Skeletal muscle satellite cell (primary cell): ENCODE measurements at regions not wholly inside any gene's neighbourhood (a gene's known extent, or its start where the extent isn't known, plus 50 kb on each side); places are given as distances from the start of the nearest gene placed in this dataset.

ENCODE experiments used
- H3K27me3 ChIP-seq: 2 replicates; pipeline ENCODE4 v1.7.0; 2013; ENCODE audit warnings: low read length; ENCODE audit not compliant: control insufficient read depth, insufficient read depth
- H3K36me3 ChIP-seq: 2 replicates; pipeline ENCODE4 v1.7.0; 2013; ENCODE audit warnings: mild to moderate bottlenecking, control low read depth, low read length; ENCODE audit not compliant: insufficient read depth
- H3K4me1 ChIP-seq: 2 replicates; pipeline ENCODE4 v1.7.0; 2013; ENCODE audit warnings: low read length; ENCODE audit not compliant: control insufficient read depth, insufficient read depth
- H3K4me2 ChIP-seq: 2 replicates; pipeline ENCODE4 v1.7.0; 2013; ENCODE audit warnings: mild to moderate bottlenecking, low read length
- H3K4me3 ChIP-seq: 2 replicates; pipeline ENCODE4 v1.7.0; 2013; ENCODE audit warnings: low read length
- H3K9ac ChIP-seq: 2 replicates; pipeline ENCODE4 v1.7.0; 2013; ENCODE audit warnings: mild to moderate bottlenecking, low read depth, low read length, moderate library complexity
- H3K9me3 ChIP-seq: replicated peaks from 2 replicates; pipeline ENCODE4 v1.7.0; 2013; ENCODE audit warnings: mild to moderate bottlenecking, control low read depth, low read length

DNA sequence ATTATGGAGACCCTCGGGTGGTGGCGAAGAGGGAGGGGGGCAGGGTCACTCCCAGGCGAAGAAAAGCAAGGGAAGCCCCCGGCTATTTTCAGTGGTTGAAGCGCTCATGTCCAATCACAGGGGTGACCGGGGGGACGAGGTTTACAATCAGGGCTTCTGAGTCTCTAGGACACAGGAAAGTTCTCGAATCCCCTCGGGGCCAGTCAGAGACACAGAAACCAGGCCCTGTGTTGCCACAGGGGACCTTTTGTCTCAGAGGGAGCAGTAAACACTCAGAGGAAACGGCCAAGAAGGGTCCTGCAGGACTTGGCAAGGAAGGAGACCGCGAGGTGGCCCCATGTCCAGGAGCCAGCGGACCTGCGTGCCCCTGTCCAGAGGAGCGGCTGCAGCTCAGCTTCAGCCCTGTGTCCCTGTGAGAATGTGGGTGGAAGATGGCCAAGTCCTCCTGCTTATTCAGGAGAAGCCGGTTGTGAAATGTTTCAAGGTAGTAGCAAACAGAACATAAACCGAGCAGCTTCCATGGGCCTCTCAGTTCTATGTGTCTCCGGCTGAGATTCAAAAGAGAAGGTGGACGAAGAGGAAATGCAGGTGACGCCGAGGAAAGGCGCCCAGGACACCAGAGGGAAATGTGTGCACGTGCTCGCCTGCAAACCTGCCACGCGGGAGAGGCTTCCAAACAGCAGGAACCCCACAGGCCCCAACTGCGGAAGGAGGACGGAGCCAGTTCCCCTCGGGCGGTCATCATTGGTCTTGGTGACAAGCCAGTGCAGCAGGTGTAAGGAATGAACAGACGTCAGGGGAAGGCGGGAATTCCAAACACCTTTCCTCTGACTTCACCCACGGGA, 357.6 kb downstream of the BRD1 start:
- Histone ChIP-seq H3K4me1 (no peaks in the 10 kb centered on the region), H3K36me3 (no peaks in the 10 kb centered on the region), H3K27me3 (no peaks in the 10 kb centered on the region), H3K4me3 (no peak overlapping the region), H3K9me3 (peaks cover 36% of the 10 kb centered on the region), H3K4me2 (no peak overlapping the region), H3K9ac (no peak overlapping the region)

DNA sequence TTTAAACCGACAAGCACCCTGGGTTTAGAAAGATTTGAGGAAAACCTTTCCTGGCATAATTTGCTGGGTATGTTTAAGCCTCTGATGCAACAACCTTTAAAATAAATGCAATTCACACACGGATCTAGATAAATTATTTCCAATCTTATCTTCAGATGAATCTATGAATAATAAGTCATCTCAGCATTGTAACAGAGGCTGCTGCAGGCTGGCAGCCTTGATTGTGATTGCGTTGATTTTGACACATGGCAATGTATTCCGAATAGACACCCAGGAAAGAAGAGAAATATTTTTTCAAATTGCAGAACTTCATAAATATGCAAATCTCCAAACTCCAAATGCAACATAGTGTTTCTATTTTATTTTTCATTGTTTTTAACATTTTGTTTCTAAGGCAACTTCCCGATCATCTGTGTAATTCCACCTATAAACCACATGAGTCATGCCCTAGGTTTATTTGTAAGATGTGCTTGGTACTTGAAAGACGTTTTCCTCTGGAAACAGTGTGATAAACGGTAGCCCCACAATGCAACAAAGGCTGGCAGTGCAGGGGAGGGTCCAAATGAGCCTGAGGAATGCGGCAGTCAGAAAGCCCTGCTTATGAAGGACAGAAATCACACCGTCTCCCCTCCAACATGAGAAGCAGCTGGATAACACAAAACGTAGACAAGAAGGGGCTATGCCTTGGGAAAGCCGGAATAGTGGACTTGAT, 359.0 kb downstream of the BRD1 start:
- Histone ChIP-seq H3K9ac (no peak overlapping the region), H3K36me3 (no peaks in the 10 kb centered on the region), H3K4me1 (no peaks in the 10 kb centered on the region), H3K4me2 (no peak overlapping the region), H3K9me3 (peaks cover 29% of the 10 kb centered on the region), H3K4me3 (no peak overlapping the region), H3K27me3 (no peaks in the 10 kb centered on the region)

DNA sequence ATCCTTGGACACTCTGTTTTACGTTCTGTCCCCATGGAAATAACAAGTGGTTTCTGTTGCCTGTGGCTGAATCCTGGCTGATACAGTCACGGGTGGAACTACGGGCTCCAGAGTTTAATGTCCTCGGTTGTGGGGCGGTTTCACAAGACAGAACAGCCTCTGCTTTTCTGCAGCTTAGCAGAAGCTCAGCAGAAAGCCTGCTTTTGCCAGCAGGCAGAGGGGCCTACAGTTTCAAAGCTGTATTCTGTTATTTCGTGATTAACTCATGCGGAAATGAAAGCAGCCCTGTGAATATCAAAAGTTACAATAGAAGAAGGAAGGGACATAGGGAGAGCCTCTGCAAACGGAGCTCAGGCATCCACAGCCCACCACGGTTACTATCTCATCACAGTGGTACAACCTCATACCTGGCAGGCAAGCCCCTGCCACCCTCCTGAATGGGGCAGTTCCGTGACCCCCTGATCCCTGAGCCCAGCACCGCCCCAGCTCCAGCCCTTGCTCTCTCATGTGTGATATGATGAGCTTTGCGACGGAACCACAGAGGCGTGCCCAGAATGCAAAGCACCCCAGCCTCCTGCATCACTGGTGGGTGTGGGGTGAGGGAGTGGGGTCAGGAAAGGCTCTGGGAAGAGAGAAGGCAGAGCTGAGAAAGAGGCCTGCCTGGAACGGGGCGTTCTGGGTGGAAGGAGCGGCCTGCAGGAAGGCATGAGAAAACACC, 360.6 kb downstream of the BRD1 start:
- no peak overlapping the region for H3K4me2 ChIP-seq
- H3K9me3 ChIP-seq = peaks cover 24% of the 10 kb centered on the region
- H3K4me3 ChIP-seq = no peak overlapping the region
- no peaks in the 10 kb centered on the region for H3K36me3 ChIP-seq
- no peaks in the 10 kb centered on the region for H3K27me3 ChIP-seq
- no peak overlapping the region for H3K9ac ChIP-seq
- H3K4me1 ChIP-seq = no peaks in the 10 kb centered on the region

DNA sequence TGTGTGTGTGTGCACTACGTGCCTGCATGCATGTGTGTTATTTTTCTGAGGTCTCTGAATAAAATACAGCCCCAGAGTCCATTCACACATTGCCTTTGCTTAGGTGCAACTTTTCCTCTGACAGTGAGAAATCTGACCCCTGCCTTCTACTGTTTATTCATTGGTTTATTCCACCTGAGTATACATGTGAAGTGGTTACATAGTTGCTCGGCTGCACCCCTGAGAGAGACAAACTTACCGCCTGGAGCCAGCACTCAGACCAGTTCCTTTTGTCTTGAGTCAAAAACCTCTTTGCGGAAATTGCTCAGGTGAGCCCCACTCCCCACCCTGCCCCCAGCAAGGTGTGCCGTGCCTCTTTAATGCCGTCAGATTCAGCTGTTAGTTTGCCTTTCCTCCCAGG, 363.6 kb downstream of the BRD1 start:
- Histone ChIP-seq H3K9me3 (peaks cover 15% of the 10 kb centered on the region), H3K27me3 (no peaks in the 10 kb centered on the region), H3K36me3 (no peaks in the 10 kb centered on the region), H3K4me3 (no peak overlapping the region), H3K9ac (no peak overlapping the region), H3K4me2 (no peak overlapping the region), H3K4me1 (no peaks in the 10 kb centered on the region)

DNA sequence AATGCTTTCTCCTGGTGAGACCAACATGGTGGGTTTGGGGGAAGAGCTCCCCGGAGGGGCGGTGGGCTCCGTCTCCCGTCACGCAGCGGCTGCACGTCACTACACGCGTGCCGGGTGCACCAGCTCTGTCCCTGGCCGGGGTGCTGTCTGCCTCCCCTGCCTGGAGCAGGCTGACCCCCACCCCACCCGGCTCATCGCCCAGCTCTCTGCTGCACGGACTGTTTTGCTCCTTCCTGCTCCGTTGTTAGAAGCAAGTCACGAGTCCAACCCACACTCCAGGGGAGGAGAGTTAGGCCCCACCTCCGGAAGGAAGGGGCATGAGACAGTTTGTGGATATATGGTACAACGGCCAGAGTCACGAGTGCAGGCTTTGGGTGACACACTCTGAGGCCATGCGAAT, 364.9 kb downstream of the BRD1 start:
- no peaks in the 10 kb centered on the region for H3K27me3 ChIP-seq
- no peak overlapping the region for H3K4me3 ChIP-seq
- H3K4me2 ChIP-seq = no peak overlapping the region
- H3K36me3 ChIP-seq = no peaks in the 10 kb centered on the region
- H3K4me1 ChIP-seq = no peaks in the 10 kb centered on the region
- H3K9ac ChIP-seq = no peak overlapping the region
- peaks cover 20% of the 10 kb centered on the region for H3K9me3 ChIP-seq

DNA sequence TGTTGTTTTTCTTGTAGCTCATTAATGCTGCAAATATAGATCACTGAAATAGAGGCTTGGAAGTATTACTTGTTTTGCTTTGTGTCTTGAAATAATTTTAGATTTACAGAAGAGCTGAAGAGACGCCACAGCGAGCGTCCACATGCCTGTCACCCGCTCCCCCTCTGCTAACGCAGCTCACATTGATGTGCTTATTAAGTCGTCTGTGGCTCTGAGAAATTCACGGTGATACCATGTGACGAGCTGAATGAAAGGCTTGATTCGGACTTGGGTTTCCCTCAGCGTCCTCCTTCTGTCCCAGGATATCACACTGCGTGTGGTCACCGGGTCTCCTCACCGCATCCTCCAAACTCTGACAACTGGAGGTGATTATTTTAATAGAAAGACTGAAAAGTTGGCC, 365.4 kb downstream of the BRD1 start:
- H3K9ac ChIP-seq = no peak overlapping the region
- H3K27me3 ChIP-seq = no peaks in the 10 kb centered on the region
- H3K36me3 ChIP-seq = no peaks in the 10 kb centered on the region
- peaks cover 15% of the 10 kb centered on the region for H3K9me3 ChIP-seq
- H3K4me2 ChIP-seq = no peak overlapping the region
- H3K4me1 ChIP-seq = no peaks in the 10 kb centered on the region
- H3K4me3 ChIP-seq = no peak overlapping the region

DNA sequence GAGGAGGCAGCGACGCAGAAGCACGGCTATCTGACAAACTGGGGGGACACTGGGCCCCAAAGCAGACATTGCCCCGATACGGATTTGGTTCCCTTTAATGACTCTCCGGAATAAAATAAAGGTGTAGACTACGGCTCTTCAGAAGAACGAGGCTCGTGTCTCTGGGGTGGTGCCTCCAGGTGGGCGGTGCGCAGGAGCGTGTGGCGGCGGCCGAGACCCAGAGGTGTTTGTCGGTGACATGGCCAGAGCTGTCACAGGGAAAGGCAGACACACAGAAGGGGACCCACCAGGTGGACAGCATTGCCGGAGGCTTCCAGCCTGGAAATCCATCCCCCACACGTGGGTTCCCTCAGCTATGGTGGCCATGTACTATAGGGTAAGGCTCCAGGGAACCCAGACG, 366.0 kb downstream of the BRD1 start:
- H3K9ac ChIP-seq = no peak overlapping the region
- H3K4me3 ChIP-seq = no peak overlapping the region
- H3K4me2 ChIP-seq = no peak overlapping the region
- H3K9me3 ChIP-seq = peaks cover 10% of the 10 kb centered on the region
- H3K27me3 ChIP-seq = no peaks in the 10 kb centered on the region
- no peaks in the 10 kb centered on the region for H3K36me3 ChIP-seq
- H3K4me1 ChIP-seq = no peaks in the 10 kb centered on the region

DNA sequence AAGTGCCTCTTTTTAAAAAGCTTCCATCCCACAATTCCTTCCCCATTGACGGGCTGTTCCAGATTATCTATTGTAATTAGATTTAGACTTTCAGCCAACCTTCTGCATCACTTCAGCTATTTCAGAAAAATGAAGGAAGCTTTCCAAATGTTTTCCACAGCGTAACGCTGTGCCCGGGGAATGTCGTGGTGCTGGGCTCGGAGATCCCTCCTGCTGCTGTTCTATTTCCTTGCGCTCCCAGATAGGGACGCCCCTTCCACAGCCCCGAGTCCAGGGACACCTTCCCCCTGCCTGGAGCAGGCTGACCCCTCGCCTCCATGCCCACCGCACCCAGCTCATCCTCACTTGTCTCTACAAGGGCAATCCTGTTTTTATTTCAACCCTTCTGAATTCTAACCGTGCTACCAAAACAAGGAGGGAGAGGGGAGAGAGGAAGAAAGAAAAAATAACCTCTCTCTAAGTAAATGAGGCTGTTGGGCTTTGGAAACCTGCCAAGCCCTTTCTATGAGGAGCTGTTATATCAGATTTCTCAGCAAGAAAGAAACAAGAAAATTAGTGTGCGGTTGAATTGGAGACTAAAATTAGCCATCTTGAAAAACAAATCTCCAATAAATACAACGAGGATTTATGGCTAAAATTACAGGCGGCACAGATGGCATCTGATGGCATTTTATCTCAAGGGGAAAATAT, 366.9 kb downstream of the BRD1 start:
- H3K4me3 ChIP-seq = no peak overlapping the region
- H3K27me3 ChIP-seq = no peaks in the 10 kb centered on the region
- H3K9ac ChIP-seq = no peak overlapping the region
- H3K4me1 ChIP-seq = no peaks in the 10 kb centered on the region
- H3K9me3 ChIP-seq = peaks cover 10% of the 10 kb centered on the region
- H3K4me2 ChIP-seq = no peak overlapping the region
- no peaks in the 10 kb centered on the region for H3K36me3 ChIP-seq

DNA sequence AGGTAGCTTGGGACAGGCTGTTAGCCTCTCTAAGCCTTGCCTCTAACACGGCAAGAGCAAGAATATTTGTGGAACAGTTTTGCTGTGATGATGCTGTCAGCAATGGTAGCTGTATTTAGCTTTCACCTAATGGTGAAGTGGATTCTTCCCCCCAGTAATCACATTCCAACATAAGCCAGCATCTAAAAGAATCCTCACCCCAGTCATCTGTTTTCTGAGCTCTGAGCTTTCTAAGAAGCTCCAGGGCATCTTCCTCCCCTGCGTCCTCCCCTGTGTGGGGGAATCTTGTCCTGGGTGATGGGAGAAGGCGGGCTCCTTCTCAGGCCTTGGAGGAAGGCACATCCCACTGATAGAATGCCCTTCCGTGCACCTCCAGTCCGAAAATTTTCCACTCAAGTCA, 367.6 kb downstream of the BRD1 start:
- peaks cover 10% of the 10 kb centered on the region for H3K9me3 ChIP-seq
- no peaks in the 10 kb centered on the region for H3K36me3 ChIP-seq
- H3K4me3 ChIP-seq = no peak overlapping the region
- H3K4me2 ChIP-seq = no peak overlapping the region
- no peaks in the 10 kb centered on the region for H3K4me1 ChIP-seq
- H3K9ac ChIP-seq = no peak overlapping the region
- H3K27me3 ChIP-seq = no peaks in the 10 kb centered on the region

DNA sequence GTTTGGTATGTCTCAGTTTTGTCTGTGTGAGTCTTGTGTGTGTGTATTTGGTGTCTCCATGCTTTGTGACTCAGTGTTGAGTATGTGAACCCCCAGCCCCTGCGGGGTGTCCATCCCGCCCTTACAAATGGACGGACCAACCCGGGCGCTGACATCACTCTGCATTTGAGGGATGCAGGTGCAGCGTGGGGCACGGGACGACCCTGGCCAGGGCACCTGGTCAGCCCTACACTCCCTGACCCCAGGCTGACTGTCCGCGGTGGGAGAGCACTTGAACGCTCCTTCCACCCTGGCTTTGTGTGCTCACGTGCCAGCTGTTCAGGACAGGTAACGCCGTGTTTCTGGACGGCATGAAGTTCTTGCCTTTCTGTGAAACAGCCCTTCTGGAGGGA, 369.0 kb downstream of the BRD1 start:
- H3K36me3 ChIP-seq = no peaks in the 10 kb centered on the region
- H3K4me1 ChIP-seq = no peaks in the 10 kb centered on the region
- no peaks in the 10 kb centered on the region for H3K27me3 ChIP-seq
- H3K4me3 ChIP-seq = no peak overlapping the region
- H3K9ac ChIP-seq = no peak overlapping the region
- H3K9me3 ChIP-seq = peaks cover 7% of the 10 kb centered on the region
- H3K4me2 ChIP-seq = no peak overlapping the region
